ENCODE measurements at regions not wholly inside any gene's neighbourhood (a gene's known extent, or its start where the extent isn't known, plus 50 kb on each side); places are given as distances from the start of the nearest gene placed in this dataset.

DNA sequence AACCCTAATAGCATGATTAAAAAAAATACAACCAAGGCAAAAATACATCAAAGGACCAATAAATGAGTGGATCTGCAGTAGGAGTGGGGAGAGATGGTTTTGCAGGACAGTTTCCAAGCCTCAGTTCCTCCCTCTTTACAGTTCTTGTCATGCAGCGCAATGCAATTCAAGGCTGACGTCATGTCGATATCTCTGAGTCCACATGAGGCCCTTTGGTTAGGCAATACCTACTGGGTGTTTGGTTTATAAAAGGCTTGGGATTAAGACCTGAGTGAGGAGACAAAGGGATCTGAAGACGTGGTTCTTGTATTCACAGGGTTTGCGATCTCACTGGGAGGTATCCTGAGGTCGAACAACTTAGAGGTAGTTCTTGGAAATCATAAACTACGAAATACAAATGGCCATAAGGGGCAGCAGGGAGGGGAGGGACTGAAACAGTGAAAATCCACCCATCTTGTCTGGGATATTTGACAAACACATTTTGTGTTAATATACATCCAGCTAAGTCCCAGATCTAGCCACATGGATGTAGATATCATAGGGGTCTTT is 441.0 kb downstream of the FUT8 start:
- no peak for TF ChIP-seq POLR2A (IDR thresholded peaks at IDR 0.05)
- TF ChIP-seq, protein P1, sequence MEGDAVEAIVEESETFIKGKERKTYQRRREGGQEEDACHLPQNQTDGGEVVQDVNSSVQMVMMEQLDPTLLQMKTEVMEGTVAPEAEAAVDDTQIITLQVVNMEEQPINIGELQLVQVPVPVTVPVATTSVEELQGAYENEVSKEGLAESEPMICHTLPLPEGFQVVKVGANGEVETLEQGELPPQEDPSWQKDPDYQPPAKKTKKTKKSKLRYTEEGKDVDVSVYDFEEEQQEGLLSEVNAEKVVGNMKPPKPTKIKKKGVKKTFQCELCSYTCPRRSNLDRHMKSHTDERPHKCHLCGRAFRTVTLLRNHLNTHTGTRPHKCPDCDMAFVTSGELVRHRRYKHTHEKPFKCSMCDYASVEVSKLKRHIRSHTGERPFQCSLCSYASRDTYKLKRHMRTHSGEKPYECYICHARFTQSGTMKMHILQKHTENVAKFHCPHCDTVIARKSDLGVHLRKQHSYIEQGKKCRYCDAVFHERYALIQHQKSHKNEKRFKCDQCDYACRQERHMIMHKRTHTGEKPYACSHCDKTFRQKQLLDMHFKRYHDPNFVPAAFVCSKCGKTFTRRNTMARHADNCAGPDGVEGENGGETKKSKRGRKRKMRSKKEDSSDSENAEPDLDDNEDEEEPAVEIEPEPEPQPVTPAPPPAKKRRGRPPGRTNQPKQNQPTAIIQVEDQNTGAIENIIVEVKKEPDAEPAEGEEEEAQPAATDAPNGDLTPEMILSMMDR (IDR thresholded peaks at IDR 0.05): no peak
